HG03457 (cell line): ENCODE measurements at regions not wholly inside any gene's neighbourhood (a gene's known extent, or its start where the extent isn't known, plus 50 kb on each side); places are given as distances from the start of the nearest gene placed in this dataset.

Experiments used
- ATAC-seq: cut with Tn5 transposase; IDR thresholded peaks from one replicate; pipeline ENCODE4 v1.9.1; 2021; ENCODE audit warnings: moderate number of reproducible peaks; ENCODE audit not compliant: unreplicated experiment

DNA sequence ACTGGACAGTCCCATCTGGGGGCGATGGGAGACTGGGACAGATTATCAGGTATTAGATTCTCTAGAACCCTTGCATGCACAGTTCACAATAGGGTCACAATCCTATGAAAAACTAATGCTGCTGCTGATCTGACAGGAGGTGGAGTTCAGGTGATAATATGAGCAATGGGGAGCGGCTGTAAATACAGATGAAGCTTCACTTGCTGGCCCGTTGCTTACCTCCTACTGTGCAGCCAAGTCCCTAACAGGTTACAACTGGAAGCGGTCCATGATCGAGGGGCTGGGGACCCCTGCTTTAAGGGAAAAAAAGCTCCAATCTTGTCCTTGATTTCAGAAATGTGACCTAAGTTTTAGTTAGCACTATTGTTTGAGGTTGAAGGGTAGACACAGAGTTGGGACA, 175.2 kb downstream of the ZNF330 start:
- ATAC-seq, result no peak

GRCh38 chr4:141402712-141403111, 182.0 kb downstream of the ZNF330 start:
- ATAC-seq, result no peak

DNA sequence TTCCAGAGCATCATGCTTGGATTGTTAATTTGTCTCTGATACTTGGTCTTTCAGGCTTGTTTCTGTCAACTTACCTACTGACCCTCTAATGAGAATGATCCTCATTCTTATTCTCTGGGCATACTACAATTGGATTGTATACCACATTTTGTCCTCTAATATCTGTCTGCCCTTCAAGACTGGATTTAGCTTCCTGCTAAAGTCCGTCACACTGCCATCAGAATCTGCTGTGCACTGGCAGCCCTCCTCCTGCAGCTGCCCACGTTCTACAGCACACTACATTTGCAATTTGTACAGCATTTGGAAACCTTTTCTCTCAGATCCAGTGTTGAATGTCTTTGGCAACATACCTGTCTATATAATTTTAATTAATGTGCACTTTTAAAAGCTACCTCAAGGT, 183.1 kb downstream of the ZNF330 start:
- no peak for ATAC-seq

GRCh38 chr4:141406237-141406636, 185.5 kb downstream of the ZNF330 start:
- no peak for ATAC-seq

DNA sequence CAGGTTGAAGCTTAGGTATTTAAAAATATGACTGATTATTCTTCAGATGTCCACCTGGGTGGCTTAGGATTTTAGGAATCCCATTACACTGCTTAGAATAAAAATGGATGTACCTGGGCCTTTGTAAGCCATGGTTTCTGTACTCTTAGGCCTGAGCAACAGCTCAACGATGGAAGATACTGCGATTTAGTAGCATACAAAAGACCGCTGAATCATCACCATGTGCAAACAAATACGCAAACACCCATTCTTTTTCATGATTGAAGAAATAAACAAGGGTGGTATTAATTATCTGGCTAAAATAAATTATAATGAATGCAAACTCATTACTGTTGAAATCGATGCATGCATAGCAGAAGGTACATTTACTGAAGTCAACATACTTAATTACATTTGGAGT, 188.9 kb downstream of the ZNF330 start:
- ATAC-seq, result no peak

GRCh38 chr4:141410839-141411238, 190.1 kb downstream of the ZNF330 start:
- ATAC-seq, result no peak

GRCh38 chr4:141411936-141412335, 191.2 kb downstream of the ZNF330 start:
- ATAC-seq, result no peak

- no peak for ATAC-seq
These were observed 192.7 kb downstream of the ZNF330 start for GRCh38 chr4:141413366-141413765.

GRCh38 chr4:141415651-141416050, 195.0 kb downstream of the ZNF330 start:
- ATAC-seq, result no peak

DNA sequence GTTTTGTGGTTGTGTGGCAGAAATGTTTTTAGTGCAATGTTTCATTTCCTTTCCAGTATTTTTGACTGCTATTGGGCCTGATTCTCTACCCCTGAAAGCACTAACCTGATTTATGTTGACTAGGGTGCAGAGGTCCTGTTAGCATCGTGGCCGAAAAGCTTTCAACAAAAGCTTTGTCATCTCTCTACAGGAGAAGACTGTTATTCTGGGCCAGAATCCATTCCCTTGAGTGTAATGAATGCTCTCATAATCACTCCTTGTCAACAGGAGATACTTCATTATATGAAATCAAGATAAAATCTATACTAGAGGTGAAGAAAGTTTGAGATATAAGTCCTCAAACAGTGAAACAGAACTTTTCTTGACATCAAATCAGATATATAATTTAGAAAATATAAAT, 195.5 kb downstream of the ZNF330 start:
- ATAC-seq, result no peak

- ATAC-seq, result no peak
These were observed 196.1 kb downstream of the ZNF330 start for GRCh38 chr4:141416677-141417363.

DNA sequence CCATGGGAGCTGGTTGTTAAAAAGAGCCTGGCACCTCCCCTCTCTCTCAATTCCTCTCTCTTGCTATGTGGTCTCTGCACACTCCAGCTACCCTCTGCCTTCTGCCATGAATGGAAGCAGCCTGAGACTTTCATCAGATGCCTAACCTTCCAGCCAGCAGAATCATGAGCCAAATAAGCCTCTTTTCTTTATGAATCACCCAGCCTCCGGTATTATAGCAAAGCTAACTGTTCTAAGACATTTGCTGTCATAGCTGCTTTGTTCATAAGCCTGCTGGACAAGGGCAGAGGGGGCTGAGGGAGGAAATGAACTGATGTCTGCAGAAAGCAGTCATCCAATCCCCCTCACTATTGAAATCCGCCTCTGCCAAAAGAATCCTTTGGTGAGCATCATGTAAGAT, 196.7 kb downstream of the ZNF330 start:
- no peak for ATAC-seq

DNA sequence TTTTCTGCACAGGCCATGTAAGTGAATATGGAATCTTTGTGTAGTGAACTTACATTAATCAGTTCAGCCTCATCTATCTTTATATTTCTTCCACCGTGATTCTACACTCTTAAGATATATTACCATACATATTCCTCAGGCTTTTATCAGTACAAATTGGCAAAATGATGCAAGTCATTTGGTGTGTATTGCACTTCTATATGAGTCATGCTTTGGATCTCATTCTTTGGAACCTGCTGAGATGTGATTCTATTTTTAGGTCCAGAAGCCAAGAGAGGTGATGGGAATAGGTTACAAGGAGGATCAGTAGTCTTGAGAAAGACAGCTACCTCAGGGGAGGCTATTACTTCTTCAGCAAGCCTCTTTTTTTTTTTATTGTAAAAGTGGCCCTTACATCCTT, 204.4 kb downstream of the ZNF330 start:
- ATAC-seq, result no peak

- ATAC-seq, result no peak
These were observed 207.1 kb downstream of the ZNF330 start for GRCh38 chr4:141427726-141428296.

- no peak for ATAC-seq
These were observed 206.4 kb upstream of the IL15 start for GRCh38 chr4:141429933-141430332.

DNA sequence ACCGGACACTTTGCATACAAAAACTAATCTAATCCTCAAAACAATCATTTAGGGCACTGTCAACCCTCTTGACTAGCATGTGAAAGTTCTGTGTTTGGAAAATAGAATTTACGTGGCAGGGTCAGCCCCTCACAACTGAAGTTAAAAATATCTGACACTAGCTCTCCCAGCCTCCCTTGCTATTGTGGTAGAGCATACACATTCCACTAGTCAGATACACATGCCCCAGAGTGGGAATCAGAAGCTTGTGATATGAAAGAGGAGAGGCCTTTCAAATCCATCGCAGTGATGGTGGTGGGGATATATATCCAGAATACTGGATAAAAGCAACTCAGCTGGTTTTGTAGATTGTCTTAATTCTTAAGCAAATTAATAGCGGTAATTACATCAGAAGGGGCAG, 205.7 kb upstream of the IL15 start:
- ATAC-seq, result no peak

DNA sequence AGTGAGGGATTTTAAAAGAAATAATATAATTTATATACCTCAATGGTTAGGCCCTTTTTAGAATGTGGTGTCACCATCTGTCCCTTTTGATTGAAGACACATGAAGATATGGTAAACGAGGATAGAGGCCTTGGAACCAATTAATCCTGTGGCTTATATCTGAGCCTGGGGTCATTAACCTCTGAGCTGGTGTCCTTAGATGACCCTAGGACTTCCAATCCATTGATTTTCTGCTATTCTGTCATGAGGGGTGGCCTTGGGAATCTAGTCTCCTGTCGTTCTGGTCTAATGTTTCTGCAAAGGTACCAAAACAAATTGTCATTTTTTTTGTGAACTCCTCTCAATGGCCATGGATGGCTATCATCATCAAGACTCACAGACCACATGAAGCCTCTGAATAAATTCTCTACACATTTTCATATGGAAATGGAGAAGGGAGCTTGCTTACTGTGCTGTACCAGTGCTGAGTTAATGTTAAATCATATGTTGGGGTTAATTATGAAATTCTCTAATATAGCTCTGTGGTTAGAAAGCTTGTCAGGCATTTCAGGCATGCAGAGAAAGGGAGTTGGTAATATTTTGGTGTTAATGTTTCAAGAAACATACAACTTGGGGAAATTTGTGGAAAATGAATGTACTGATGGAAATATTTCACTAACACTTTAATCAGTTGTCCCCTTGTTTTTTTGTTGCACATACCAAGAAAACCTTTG, 204.2 kb upstream of the IL15 start:
- ATAC-seq, result no peak

- ATAC-seq, result no peak
These were observed 200.7 kb upstream of the IL15 start for GRCh38 chr4:141435446-141436225.

- ATAC-seq, result no peak
These were observed 197.2 kb upstream of the IL15 start for GRCh38 chr4:141439223-141439622.

- no peak for ATAC-seq
These were observed 188.6 kb upstream of the IL15 start for GRCh38 chr4:141447761-141448160.

DNA sequence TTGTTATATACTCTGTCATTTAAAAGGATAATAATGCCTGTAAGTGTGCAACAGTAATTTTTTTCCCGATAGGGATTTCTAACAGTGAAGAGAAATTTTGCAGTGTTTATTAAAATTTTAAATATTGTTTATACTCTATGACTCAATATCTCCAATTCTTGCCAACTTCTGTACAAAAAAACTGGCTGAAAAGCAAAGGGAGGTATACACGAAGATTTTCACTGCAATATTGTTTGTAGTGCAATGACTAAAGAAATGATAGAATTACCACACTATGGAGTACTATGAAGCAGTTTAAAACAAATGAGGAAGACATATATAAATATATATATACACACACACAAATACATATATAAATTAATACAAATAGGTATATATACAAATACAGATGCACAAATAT, 187.9 kb upstream of the IL15 start:
- ATAC-seq, result no peak

GRCh38 chr4:141449927-141450326, 186.5 kb upstream of the IL15 start:
- no peak for ATAC-seq
